Brain pericyte (primary cell): ENCODE measurements at regions not wholly inside any gene's neighbourhood (a gene's known extent, or its start where the extent isn't known, plus 50 kb on each side); places are given as distances from the start of the nearest gene placed in this dataset.
A peak's percentile ranks its signal among the peaks of the same experiment; 100 is the strongest.

Experiments
- DNase-seq: peaks from one replicate; pipeline ENCODE4 v3.0.0-alpha.2; 2012; ENCODE audit warnings: low read depth, low spot score

DNA sequence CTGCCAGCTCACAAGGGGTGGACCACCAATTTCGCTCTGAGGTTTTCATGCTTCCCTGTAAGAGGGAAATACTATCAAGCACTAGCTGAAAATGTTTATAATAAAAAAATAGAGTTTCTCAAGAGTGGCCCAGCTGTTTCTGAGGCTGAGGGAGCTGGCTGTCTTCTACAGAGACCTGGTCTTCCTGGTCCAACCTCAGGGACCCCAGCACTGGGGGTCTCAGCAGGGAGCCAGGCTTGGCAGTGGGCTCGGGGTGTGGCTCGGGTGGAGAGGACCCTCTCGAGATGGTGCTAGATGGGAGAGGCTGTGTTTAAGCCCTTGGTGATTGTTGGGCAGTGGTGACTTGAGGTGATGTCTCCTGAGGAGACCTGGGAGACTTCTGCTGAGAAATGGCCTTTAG lies 87.3 kb upstream of the SHH start:
- no peak for DNase-seq

DNA sequence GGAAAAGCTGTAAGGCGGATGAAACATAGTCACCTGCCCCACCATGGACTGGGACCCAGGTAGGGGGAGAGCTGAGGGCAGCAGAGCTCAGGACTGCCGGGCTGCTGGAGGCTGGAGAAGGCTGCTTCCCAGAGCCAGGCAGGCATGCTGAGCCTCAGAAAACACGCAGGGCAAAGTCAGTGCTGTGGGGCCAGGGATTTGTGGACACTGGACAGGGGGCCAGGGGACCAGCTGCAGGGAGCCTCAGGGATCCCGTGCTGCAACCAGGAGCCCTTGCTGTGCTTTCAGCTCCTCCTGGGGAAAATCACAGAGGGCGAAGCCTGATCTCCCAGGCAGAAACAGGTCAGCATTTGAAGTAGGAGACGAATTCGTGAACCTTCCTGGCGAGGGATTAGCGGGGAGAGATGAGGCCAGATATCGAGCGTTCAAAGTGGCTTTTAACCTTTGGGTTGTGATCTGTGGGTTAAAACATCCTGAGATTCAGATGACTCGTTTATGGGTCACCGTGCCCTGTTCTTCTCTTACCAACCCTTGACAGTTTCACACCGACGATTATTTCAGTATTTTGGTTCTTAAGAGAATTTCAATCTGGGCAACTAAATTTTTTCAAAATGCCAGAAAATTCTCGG lies 85.6 kb upstream of the SHH start:
- no peak for DNase-seq

DNA sequence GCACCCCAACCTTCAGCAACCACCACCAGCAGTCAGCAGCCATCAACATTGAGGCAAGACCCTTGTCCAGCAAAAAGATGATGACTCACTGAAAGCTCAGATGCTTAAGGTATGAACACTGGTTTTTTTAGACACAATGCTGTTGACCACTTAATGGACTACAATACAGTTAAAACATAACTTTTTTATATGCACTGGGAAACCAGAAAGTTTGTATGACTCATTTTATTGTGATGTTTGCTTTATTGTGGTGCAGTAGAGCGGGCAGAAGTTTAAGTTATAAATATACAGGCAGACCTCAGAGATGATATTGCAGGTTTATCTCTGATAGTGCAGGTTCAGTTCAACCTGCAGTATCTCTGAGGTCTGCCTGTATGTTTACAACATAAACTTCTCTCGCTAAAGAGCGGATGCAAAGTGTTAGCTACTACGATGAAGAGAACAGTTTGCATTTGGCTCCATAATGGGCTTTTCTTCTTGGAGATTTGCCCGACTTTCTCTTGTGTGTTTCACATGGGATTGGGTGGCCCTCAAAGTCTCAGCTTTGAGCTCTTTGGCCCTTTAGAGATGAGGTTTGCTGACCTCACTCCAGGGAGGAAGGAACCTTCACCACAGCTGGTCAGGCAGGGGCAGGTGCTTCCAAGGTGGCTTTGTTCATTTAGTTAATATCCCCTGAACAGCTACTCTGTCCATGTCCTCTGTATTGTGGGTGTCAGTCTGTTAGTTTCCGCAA lies 84.4 kb upstream of the SHH start:
- no peak for DNase-seq

DNA sequence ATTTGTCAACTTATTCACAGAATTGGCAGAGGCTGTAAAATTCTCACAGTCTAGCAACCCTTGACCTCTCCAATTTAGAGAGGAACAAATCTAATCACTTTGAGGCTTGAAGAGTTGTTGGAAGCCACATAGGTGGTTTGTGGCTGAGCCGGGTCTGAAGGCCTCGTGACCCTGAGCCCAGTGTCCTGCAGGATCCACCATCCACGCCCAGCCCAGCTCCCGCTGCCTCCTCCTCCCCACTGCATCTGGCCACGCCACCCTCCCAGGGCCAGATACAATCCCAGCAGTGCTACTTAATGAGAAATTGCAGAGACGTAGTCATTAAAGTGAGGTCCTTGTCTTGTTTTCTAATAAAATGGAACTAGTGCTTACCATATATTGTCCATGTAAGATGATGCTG lies 81.4 kb upstream of the SHH start:
- DNase-seq: no peak

DNA sequence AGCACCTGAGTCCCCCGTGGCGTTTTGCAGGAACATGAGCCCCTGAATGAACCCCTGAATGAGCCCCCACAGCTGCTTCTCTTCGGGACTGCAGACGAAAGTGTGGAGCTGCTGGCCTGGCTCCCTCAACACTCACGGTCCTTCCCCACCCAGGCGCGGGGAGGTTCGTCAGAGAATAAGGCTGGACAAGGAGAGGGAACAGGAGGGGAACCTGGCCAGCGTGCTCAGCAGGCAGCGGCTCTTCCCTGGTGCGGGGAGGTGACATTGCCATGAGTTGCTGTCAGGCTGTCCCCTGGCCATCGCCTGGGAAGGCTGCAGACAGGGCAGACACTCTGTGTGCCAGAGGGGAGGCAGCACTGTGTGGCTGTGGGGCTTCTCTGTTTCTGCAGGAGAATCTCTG lies 80.9 kb upstream of the SHH start:
- no peak for DNase-seq

DNA sequence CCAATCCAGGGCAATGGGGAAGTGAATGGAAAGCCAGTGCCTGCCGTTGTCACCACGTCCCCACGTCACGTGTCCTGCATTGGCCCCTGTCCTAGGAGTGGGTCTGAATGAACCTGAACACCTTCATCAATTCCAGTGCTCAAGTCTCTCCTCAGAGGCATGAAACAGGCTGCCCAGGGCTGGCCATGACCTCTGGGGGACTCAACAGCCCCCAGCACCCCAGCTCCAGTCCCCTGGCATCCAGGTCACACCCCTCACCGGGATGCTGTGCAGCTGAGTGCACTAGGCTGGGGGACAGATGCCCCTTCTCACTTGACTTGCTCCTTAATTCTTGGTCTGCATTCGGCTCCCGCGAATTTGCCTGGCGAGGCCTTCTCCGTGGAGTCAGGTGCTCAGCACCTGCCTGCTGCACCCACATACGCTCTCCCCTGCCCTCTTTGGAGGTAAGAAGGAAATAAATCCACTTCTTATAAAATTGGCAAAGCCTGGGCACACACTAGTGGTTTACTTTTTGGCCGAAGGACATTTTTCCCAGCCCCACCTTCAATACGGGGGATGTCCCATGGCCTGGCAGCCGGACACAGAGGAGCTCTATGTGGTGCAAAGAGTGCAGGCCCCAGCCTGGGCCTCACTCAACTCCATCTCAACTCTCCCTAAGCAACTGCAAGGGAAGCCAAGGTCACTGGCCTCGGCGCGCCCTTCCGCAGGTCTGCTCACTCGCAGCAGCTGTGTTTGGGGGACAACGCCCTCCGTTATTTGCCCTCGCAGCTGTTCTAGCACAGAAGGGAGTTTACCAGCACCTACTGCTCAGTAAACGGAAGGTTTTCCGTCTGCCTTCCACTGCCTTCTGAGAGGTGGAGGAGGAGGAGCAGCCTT lies 77.6 kb upstream of the SHH start:
- no peak for DNase-seq

DNA sequence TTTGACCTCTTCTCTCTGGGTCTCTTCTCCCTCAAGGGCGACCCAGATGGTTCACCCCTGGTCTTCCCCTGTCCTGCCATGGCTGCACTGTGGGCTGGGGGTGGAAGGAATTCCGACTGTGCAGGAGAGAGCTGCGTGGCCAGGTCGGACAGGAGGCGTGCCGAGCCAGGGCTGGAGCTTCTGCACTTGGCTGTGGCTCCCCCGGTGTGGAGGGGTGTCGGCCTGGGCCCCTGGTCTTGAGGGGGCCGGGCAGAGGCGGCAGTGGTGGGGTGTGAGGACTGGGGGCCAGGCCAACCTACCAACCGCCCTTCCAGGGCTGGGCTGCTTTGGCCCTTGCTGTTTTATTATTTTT lies 74.9 kb upstream of the SHH start:
- DNase-seq: no peak

DNA sequence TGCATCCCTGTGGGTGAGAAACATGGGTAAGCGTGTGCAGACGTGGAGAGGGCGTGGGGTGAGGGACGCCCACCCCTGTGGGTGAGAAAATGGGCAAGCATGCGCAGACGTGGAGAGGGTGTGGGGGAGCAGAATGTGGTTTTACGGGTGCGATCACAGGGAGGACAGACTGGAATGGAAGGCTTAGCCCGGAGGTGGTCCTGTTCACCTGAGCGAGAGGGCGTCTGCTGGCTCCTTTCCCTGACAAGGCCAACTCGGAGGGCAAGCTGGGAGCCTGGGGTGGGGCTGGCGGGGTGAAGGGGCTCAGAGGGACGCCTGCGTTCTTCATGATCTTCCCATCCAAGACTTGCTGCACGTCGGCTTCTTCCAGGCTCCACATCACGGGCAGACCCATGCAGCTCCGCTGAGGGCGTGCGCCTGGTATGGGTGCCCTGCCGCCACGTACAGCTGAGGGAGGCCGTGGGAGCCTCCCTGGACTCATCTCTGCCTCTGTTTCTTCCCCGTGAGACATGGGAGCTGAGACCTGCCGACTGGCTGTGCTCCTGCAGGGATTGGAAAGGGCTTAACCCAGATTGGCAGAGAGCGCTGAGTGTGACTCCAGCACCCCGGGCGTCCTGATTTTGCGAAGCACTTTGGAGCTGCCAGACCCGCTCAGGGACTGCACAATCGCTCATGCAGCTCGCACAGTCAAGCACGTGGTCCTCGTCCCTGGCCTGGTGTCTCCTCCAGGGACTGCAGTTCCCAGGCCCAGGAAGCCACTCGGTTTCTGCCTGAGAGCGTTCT lies 74.3 kb upstream of the SHH start:
- no peak for DNase-seq

DNA sequence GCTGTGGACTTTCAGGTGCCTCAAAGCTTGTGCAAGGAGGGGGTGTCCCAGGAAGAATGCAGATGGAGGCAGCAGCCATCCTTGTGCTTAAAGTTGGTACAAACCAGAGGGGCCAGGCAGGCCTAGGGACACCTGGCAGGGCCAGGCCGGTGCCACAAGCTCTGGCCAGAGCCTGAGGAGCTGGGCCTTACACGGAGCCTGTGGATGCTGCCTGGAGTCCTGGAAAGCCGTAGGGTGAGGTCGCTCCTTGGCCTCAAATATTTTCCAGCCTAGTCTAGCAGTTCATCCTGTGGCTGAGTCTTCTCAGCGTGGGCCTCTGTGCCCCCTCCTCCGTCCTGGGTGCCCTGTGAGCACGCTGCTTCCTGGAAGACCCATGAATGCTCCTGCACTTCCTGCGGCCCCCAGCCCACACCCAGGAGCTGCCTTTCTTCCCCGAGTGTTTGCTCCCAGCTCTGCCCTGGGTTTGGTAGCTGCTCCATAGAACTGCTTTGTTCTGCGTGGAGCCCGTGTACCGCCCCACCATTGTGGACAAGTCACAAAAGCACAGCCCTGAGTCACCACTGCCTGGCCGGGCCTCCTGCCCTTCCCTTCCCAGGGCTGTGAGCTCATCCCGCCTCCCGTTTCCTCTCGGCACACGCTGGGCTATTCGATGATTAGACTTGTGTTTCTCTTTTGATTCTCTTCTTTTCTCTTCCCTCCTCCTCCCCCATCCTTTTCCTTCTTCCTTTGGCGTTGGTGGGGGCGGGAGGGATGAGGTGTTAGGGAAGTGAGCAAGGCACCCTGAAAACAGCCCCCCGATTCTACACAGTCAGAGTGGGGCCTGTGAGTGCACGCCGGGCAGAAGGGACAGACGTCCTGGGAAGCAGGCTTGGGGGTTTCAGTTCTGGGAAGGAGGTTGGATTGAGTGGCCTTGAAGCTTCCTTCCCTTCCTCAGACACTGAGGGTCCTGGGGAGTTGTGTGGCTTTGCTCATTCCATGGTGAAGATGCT lies 73.2 kb upstream of the SHH start:
- DNase-seq: peak; percentile 46

DNA sequence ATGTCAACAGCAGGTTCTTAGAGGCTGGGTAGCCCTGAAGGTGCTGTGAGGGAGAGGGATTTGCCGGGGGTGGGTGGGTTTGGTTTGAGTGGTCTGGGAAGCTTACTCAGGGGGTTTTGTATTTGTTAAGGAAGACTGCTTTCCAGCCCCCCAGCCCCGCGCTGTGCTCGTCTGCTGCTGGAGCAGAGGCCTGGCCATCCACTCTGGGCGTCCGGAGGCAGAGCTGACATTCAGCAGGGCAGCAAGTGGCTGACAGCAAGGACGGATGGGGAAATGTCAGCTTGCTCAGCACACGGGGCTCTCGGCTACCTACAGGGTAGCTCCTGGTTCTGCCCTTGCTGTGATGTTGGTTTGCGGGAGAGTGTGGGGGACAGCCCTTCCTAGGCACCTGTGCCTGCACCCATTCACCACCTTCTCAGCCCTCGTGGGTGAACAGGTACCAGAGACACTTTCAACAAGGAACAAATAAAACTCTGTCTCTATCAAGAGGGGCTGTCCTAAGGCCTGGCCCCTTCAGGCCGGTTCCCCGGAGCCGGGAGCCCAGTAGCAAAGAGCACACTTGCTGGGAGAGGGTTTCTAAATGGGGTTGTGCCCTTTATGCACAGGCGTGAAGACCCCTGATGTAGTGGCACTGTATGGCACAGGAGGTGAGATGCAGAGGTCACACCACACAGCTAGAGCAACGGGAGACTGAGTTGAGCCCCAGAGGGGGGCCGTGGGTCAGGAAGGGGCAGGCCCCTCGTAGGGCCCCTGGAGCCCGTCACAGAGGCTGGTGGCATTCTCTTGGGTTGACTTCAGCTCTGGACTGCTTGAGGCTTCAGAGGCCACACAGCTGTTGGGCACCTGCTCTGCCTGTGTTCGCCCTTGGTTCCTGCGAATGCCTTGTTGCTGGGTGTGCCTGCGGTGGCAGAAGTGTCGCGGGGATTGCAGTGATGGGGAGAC lies 72.2 kb upstream of the SHH start:
- no peak for DNase-seq

DNA sequence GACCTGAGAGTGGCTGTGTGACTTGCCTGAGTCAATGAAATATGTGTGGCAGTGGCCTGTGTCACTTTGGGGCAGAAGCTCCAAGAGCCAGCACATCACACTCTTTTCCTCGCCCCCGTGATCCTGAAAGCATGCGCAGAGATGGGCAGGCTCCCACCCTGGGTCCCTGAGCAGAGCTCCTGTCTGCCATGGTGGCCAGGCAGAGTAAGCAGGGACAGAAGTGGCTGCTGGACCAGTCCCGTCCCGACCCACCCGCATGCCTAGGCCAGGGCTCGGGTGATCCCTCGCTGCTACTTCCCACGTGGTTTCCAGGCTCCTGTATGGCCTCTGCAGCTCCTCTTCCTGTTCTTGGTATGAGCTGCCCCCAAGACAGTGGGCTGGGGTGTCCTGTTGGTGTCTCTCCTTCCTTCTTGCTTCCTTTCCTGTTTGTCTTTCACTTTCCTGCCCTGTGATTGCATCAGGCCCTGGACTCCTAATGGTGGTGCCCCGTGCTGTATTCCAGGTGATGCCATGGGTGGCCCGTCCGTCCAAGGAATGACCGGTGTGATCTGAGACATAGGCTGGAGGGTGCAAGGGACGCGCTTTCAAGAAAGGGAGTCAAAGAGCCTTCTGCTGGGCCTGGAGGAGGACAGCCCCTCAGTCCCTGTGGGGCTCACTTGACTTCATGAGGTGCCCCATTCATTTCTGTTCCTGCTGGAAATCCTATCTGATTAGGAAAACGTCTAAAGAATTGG lies 71.4 kb upstream of the SHH start:
- DNase-seq: no peak

DNA sequence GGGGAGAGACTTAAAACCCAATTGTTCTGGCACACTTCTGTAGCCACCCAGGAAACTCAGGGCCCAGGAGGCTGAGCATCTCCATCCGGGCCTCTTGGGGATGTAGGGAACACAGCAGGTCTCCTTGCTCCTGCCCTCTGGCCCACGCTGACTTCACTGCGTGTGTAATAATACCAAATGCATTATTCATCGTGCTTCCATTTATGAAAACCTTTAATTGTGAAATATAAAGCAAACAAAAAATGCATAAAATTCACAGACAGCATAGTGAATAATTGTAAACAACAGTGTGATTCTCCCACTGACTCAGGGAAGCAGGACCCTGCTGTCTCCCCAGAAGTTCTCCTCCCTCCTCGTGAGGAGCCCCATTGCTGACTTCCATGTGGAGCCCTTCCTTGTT lies 70.3 kb upstream of the SHH start:
- peak; percentile 37 for DNase-seq

DNA sequence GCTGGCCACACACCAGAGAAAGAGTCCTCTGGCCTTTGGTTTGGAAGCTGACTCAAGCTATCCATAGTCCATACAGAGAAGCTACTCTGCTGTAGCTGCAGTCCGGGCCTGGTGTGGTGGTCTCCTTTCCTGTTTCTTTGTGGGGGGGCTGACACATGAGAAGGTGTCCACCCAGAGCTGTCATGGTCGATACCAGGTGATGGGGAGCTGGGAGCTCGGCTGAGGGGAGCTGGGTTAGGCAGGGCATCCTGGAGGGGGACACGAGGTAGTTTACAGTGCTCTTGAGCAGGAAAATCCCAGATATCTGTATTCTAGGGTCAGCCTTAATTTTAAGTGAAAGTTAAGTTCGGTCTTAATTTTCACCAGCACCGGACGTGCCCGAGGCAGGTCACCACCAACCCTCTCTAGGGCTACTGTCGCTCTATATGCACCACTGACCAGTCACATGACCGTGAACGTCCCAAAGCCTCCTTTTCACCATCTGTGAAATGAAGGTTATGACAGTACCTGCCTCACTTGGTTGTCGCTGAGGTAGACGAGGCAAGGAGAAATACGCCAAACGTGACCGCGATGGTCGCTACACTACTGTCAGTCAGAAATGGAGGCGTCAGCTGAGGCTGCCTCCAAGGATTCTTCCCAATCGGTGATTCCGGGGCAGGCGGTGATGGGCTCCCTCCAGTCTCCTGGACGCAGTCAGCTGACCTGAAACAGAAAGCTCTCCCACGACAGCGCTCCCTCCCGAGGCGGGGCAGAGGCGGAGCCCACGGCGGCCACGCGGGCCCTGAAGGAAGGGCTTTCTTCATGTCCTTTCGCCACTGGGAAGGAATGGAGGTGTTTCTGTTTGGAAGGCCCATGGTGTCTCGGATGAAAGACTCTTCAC lies 69.4 kb upstream of the SHH start:
- DNase-seq: no peak

DNA sequence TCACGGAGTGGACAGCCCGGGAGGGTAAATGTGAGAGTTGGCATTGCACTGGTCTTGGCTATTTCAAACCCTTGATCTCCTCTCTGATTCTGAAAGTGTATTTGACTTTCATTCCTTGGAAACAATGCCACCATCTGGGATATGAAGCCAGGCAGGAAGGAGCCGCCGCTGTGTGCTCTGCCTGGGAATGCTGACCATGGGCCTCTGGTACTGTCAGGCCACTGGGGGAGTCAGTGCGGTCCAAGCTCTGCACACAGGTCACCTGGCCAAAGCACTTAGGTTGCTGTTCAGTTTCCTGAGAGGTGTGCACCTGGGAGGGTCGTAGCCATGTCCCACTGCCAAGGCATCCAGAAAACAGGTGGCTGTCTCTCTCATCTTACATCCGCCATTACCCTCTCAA lies 68.5 kb upstream of the SHH start:
- no peak for DNase-seq

DNA sequence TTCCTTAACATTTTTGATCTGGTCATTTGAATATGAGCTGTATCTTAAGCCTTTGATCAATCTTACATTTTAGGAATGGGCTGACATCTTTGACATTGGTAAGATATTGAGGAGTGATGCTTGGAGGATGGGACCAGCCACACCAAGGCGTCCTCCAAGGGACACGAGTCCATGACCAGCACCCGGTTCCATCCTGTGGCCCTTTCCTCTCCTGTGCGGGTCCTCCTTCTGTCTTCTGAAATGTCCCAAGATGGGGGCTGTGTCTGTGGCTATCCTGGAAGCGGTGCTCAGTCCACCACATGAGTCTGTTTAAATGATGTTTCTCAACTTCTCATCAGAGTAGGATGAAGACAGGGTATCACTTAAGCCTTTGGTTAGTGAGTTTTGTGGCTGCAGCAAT lies 67.3 kb upstream of the SHH start:
- no peak for DNase-seq

DNA sequence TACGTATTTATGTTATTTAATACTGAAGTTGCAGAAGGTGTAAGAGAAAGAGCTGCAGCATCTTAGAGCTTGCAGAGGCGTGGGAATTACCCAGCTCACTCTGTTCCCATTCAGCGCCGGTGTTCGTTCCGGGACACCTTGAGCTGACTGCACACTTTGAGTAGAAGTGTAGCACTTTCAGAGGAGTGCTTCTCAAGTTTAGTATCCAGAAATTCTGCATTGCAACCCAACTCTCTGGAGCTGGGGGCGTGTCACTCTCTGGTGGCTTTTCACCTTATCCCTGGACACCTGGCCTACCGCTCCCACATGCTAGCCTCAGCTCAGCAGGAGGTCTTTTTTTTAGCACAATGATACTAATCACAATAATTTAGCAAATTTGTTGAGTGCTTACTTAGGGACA lies 66.4 kb upstream of the SHH start:
- DNase-seq: no peak

DNA sequence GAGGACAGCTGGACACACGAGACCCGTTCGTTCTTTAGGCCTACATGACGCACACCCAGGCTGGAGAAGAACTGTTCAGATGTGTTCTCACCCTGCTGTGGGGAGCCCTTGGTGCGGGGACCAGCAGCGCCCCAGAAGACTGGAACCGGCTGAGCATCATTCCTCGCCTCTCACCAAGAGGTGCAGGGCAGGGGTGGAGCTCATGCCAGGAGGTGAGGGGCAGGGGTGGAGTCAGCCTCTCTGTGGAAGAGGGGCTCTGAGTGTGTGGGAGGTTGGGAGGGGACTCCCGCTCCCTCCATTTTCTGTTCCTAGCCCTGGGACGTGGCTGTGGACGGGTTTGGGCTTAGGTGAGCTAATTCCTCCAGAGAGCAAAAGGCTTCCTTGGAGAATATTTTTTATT lies 66.0 kb upstream of the SHH start:
- DNase-seq: no peak

DNA sequence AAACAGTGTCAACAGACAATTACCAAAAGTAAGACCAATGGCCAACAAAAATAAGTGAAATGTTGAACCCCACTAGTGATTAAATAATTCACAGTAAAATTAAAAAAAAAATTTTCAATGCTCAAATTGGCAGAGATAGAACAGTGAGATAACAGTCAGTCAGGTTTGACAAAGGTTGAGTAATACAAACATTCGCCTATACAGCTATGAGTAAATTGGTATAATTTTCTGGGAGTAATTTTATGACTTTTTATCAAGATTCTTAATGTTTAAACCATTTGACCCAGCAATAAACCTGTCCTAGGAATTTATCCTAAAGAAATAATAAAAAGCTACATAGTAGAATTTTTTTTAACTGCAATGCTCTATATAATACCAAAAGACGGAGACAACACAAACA lies 64.9 kb upstream of the SHH start:
- no peak for DNase-seq
